ENCODE measurements at regions not wholly inside any gene's neighbourhood (a gene's known extent, or its start where the extent isn't known, plus 50 kb on each side); places are given as distances from the start of the nearest gene placed in this dataset.

DNA sequence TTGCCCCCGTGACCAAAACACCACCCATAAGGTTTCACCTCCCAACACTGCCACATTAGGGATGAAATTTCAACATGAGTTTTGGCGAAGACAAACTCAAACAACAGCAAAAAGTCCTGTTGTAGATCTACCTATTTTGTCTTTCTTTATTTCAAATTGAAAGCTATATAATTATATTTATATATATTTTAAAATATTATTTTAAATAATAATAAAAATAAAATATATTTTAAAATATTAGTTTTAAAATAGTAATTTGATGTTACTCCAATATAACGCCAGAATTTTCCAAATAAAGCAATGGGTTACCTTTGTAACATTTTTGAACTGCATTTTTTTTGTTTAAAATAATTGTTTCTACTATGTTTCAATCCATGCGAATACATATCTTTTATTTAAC lies 263.5 kb upstream of the USP25 start:
- Mint-ChIP-seq H3K27ac (no peak overlapping the region), H3K36me3 (no peaks in the 10 kb centered on the region), H3K4me1 (no peaks in the 10 kb centered on the region), H3K9me3 (peaks cover 0 to 4% (median 2%) of the 10 kb centered on the region in 7 donors), H3K27me3 (ENCODE audit: low read depth in 3 of 3) (no peaks in the 10 kb centered on the region), H3K4me3 (no peak overlapping the region)
- Histone ChIP-seq H2AFZ (ENCODE audit: insufficient read depth, low read depth, low read length, poor library complexity, severe bottlenecking) (no peak overlapping the region), H3K4me2 (replicated peaks; ENCODE audit: extremely low read depth, low read length, poor library complexity, severe bottlenecking) (no peak overlapping the region), H3K4me1 (ENCODE audit: control insufficient read depth in 1 of 2, insufficient read depth in 2 of 2, low read length in 2 of 2) (no peaks in the 10 kb centered on the region), H3K79me2 (ENCODE audit: insufficient read depth, low read length) (no peaks in the 10 kb centered on the region), H4K20me1 (ENCODE audit: insufficient read depth, low read length) (no peaks in the 10 kb centered on the region), H3K9ac (ENCODE audit: insufficient read depth, low read length, poor library complexity, severe bottlenecking) (no peak overlapping the region), H3K9me3 (replicated peaks in 1 of 2; ENCODE audit: control insufficient read depth in 1 of 2, insufficient read depth in 1 of 2, low read length in 2 of 2) (no peaks in the 10 kb centered on the region), H3K36me3 (replicated peaks in 1 of 2; ENCODE audit: control insufficient read depth in 1 of 2, insufficient read depth in 2 of 2, low read length in 2 of 2) (no peaks in the 10 kb centered on the region), H3K27ac (ENCODE audit: low read depth in 1 of 2, low read length in 2 of 2) (no peak overlapping the region), H3K4me3 (replicated peaks in 1 of 3; ENCODE audit: low read depth in 2 of 3, low read length in 3 of 3) (no peak overlapping the region), H3K27me3 (ENCODE audit: control insufficient read depth in 2 of 2, insufficient read depth in 2 of 2, low read length in 2 of 2) (no peaks in the 10 kb centered on the region)
- TF ChIP-seq, protein P1, sequence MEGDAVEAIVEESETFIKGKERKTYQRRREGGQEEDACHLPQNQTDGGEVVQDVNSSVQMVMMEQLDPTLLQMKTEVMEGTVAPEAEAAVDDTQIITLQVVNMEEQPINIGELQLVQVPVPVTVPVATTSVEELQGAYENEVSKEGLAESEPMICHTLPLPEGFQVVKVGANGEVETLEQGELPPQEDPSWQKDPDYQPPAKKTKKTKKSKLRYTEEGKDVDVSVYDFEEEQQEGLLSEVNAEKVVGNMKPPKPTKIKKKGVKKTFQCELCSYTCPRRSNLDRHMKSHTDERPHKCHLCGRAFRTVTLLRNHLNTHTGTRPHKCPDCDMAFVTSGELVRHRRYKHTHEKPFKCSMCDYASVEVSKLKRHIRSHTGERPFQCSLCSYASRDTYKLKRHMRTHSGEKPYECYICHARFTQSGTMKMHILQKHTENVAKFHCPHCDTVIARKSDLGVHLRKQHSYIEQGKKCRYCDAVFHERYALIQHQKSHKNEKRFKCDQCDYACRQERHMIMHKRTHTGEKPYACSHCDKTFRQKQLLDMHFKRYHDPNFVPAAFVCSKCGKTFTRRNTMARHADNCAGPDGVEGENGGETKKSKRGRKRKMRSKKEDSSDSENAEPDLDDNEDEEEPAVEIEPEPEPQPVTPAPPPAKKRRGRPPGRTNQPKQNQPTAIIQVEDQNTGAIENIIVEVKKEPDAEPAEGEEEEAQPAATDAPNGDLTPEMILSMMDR (IDR thresholded peaks at IDR 0.05), result no peak
- no CpG with 5 or more reads among the region's 4 CpGs for WGBS (ENCODE audit: insufficient coverage)
- intact Hi-C loops (cut with micrococcal nuclease), result no loop called here
- no peak for DNase-seq

DNA sequence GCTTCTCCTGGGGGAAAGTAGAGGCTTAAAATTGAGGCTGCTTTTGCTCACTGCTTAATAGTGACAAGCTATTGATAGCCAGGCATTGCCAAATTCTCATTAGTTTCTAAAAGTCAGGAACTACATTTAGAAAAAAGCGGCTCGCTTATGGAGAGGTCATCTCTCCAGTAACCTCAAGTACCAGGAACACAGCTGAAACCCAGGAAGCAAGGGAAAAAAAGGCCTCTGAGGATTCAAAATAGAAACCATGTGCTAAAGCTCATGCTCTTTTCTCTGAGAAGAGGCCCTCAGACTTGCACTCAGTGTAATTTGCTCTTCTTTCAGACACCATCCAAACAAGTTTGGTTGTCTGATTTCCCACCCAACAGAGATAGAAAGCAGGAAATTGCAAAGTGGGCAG lies 261.4 kb upstream of the USP25 start:
- H3K9me3 ChIP-seq (replicated peaks in 1 of 2; ENCODE audit: control insufficient read depth in 1 of 2, insufficient read depth in 1 of 2, low read length in 2 of 2), result no peaks in the 10 kb centered on the region
- H3K4me1 ChIP-seq (ENCODE audit: control insufficient read depth in 1 of 2, insufficient read depth in 2 of 2, low read length in 2 of 2), result no peaks in the 10 kb centered on the region
- Mint-ChIP-seq H3K4me3 (no peak overlapping the region), H3K36me3 (no peaks in the 10 kb centered on the region), H3K4me1 (no peaks in the 10 kb centered on the region), H3K9me3 (peaks cover 0 to 3% (median 2%) of the 10 kb centered on the region in 7 donors), H3K27me3 (ENCODE audit: low read depth in 3 of 3) (no peaks in the 10 kb centered on the region), H3K27ac (no peak overlapping the region)
- H3K27ac ChIP-seq (ENCODE audit: low read depth in 1 of 2, low read length in 2 of 2), result no peak overlapping the region
- no peak overlapping the region for H3K9ac ChIP-seq (ENCODE audit: insufficient read depth, low read length, poor library complexity, severe bottlenecking)
- DNase-seq, result no peak
- H3K79me2 ChIP-seq (ENCODE audit: insufficient read depth, low read length), result no peaks in the 10 kb centered on the region
- no CpG with 5 or more reads among the region's 2 CpGs for WGBS (ENCODE audit: insufficient coverage)
- no peaks in the 10 kb centered on the region for H3K27me3 ChIP-seq (ENCODE audit: control insufficient read depth in 2 of 2, insufficient read depth in 2 of 2, low read length in 2 of 2)
- intact Hi-C loops (cut with micrococcal nuclease), result no loop called here
- H3K36me3 ChIP-seq (replicated peaks in 1 of 2; ENCODE audit: control insufficient read depth in 1 of 2, insufficient read depth in 2 of 2, low read length in 2 of 2), result no peaks in the 10 kb centered on the region
- H3K4me2 ChIP-seq (replicated peaks; ENCODE audit: extremely low read depth, low read length, poor library complexity, severe bottlenecking), result no peak overlapping the region
- peak overlapping the region; percentile 22 for H2AFZ ChIP-seq (ENCODE audit: insufficient read depth, low read depth, low read length, poor library complexity, severe bottlenecking)
- no peaks in the 10 kb centered on the region for H4K20me1 ChIP-seq (ENCODE audit: insufficient read depth, low read length)
- H3K4me3 ChIP-seq (replicated peaks in 1 of 3; ENCODE audit: low read depth in 2 of 3, low read length in 3 of 3), result no peak overlapping the region
- TF ChIP-seq, protein P1 (IDR thresholded peaks at IDR 0.05), result no peak

All from CD14-positive monocyte (primary cell).